Liver (tissue), 6 donors: ENCODE measurements at regions not wholly inside any gene's neighbourhood (a gene's known extent, or its start where the extent isn't known, plus 50 kb on each side); places are given as distances from the start of the nearest gene placed in this dataset.
"Not testable (repeated sequence)": the region's sequence is repeated elsewhere in the genome, so short reads cannot be mapped to it uniquely, and the experiment has no call there.

Experiments used
- DNase-seq: peaks from one replicate; pipeline ENCODE4 v3.0.0-alpha.2; 2017; ENCODE audit warnings: low spot score
- H3K27ac ChIP-seq, 2 donors: one replicate each; pipeline ENCODE4 v1.7.0; 2013; ENCODE audit warnings: inconsistent platforms in 2 of 2, low read length in 2 of 2, control low read depth in 1 of 2, low read depth in 1 of 2, mild to moderate bottlenecking in 1 of 2
- H3K27me3 ChIP-seq, 4 donors: one replicate each; pipeline versions ENCODE4 v1.6.1 to v1.7.0; 2013; ENCODE audit warnings: low read length in 3 of 4, inconsistent platforms in 1 of 4, mild to moderate bottlenecking in 1 of 4, moderate library complexity in 1 of 4; ENCODE audit not compliant: control insufficient read depth in 4 of 4, insufficient read depth in 4 of 4
- H3K36me3 ChIP-seq, 4 donors: one replicate each; pipeline versions ENCODE4 v1.6.1 to v1.7.0; 2013; ENCODE audit warnings: low read length in 3 of 4, mild to moderate bottlenecking in 3 of 4, low read depth in 1 of 4, moderate library complexity in 1 of 4; ENCODE audit not compliant: control insufficient read depth in 4 of 4, insufficient read depth in 3 of 4
- H3K4me1 ChIP-seq, 4 donors: one replicate each; pipeline versions ENCODE4 v1.6.1 to v1.7.0; 2013; ENCODE audit warnings: low read length in 3 of 4, mild to moderate bottlenecking in 3 of 4, moderate library complexity in 1 of 4; ENCODE audit not compliant: control insufficient read depth in 4 of 4, insufficient read depth in 4 of 4
- H3K4me3 ChIP-seq, 3 donors: one replicate each; pipeline versions ENCODE4 v1.6.1 to v1.7.0; 2013; ENCODE audit warnings: low read length in 3 of 3, control low read depth in 1 of 3, low read depth in 1 of 3, mild to moderate bottlenecking in 1 of 3
- H3K9ac ChIP-seq, 2 donors: one replicate each; pipeline ENCODE4 v1.7.0; 2013; ENCODE audit warnings: low read length in 2 of 2, mild to moderate bottlenecking in 2 of 2, moderate library complexity in 2 of 2, control low read depth in 1 of 2, low read depth in 1 of 2
- H3K9me3 ChIP-seq, 4 donors: one replicate each; pipeline versions ENCODE4 v1.6.1 to v1.7.0; 2013; ENCODE audit warnings: low read length in 3 of 4; ENCODE audit not compliant: control insufficient read depth in 4 of 4
- WGBS: extraction: QIAGEN DNeasy Blood & Tissue Kit; methylation state at CpG from one replicate; pipeline ENCODE4 v1.1.7; 2013; 5-methylcytosine and 5-hydroxymethylcytosine counted together
- donor health status: healthy.
- donor health status: healthy.
- donor health status: healthy.

DNA sequence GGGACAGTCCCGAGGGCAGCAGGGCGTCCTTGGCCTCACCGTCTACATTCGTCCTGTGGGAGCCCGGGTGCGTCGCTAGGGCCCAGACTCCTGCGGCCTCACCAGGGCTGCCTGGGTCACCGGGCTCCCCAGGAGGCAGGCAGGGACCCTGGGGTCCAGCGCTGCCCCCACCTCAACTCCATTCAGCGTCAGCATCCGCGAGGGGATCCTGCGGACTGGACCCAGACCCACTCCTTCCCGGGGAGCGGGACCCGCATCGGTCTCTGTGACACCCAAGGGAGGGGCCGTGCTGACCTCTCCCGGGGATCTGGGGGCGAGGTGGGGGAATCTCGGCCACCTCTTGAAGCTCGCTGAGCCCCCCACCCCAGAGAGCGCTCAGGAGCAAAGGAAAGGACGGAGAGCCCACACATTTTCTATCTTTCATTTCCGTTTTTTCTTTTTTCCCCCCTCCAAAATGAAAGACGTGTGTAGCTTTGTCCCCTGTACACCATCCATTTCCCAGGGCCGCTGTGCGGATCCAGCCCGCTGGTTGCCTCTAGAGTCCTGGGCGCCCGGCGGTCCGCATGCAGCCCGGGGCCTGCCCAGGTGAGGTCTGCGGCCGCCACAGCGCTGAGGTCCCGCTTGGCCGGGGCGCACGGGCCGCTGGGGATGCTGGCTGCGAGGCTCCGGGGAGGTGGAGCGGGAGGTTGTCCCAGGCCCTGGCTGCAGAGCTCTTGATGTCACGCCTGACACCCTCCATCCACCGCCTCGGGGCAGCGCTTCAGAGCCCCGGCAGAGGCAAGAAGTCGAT, 178.0 kb upstream of the TPTE start:
- H3K36me3 ChIP-seq, H3K27ac ChIP-seq, DNase-seq, H3K4me3 ChIP-seq, H3K27me3 ChIP-seq, H3K9ac ChIP-seq, H3K4me1 ChIP-seq: not testable (repeated sequence)
- peaks cover 3 to 17% (median 6%) of the 10 kb centered on the region in 4 donors for H3K9me3 ChIP-seq
- 72% methylated on average over 49 of the region's 52 CpGs for WGBS

DNA sequence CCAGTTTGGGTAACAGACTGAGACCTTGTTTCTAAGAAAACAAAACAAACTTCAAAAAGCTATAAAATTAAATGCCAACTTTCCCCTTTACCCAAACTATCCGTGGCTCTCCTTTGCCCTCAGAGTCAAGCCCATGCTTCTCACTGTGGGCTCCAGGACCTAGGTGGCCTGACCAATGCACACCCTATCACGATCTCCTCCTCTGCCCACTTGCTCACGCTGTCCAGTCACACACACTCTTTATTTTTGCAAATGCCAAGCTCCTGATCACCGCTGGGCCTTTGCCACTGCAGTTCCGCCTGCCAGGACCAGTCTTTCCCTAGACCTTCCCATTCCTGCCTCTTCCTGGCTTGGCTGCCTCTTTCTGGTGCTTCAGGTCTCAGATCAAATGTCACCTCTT, 177.1 kb upstream of the TPTE start:
- H3K9me3 ChIP-seq: peaks cover 0 to 16% (median 6%) of the 10 kb centered on the region in 4 donors
- not testable (repeated sequence) for H3K4me3 ChIP-seq, H3K27me3 ChIP-seq, H3K9ac ChIP-seq, H3K36me3 ChIP-seq, H3K27ac ChIP-seq, DNase-seq, H3K4me1 ChIP-seq
- WGBS: 40% methylated on average over 5 of the region's 5 CpGs

DNA sequence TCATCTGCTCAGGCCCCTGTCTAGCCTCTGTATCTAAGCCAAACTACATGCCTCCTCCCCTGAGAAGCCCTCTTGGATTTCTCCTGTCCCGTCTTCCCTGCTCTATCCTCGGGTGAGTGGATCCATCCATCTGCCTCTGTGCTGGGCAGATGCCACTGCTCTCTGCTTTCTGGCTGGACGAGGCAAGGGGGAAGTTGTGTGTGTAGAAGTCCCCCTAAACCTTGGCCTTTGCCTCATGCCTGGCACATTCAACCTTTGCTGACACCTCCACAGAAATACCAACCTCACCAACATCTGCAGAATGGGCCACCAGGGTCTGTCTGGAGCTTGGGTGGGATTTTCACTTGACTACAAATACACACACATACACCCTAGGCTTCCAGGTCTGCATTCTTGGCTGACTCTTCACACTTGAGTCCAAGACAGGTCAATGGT, 176.2 kb upstream of the TPTE start:
- DNase-seq, H3K4me1 ChIP-seq, H3K36me3 ChIP-seq, H3K27me3 ChIP-seq, H3K27ac ChIP-seq, H3K9ac ChIP-seq, H3K4me3 ChIP-seq: not testable (repeated sequence)
- H3K9me3 ChIP-seq: peaks cover 0 to 16% (median 6%) of the 10 kb centered on the region in 4 donors
- WGBS: 35% methylated on average over 3 of the region's 3 CpGs

DNA sequence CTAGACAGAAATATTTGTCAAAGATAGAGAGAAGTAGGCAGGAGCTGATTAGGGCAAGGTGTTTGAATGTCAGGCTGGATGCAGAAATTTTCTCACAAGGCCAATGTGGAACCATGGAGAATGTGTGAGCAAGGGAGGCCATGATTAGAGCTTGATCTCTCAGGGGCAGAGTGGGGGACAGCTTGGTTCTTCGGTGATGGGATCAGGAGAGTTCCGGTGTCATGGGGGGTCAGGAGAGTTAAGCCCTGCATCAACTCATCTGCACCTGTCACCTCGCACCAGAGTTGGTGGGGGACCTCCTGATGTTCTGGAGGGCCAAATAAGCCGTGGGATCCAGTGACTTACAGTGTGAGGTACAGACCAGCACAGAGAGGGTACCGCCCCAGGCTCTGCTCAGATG, 175.1 kb upstream of the TPTE start:
- DNase-seq, H3K4me3 ChIP-seq, H3K9ac ChIP-seq, H3K27me3 ChIP-seq, H3K27ac ChIP-seq, H3K36me3 ChIP-seq, H3K4me1 ChIP-seq: not testable (repeated sequence)
- H3K9me3 ChIP-seq: peaks cover 0 to 20% (median 6%) of the 10 kb centered on the region in 4 donors
- WGBS: 46% methylated on average over 4 of the region's 5 CpGs

GRCh38 chr21:10346933-10347615, 174.3 kb upstream of the TPTE start:
- not testable (repeated sequence) for H3K9ac ChIP-seq, H3K27me3 ChIP-seq, H3K4me1 ChIP-seq, H3K27ac ChIP-seq, H3K4me3 ChIP-seq, DNase-seq, H3K36me3 ChIP-seq
- 65% methylated on average over 3 of the region's 3 CpGs for WGBS
- peaks cover 3 to 20% (median 6%) of the 10 kb centered on the region in 4 donors for H3K9me3 ChIP-seq

- peaks cover 3 to 20% (median 6%) of the 10 kb centered on the region in 4 donors for H3K9me3 ChIP-seq
Measured at GRCh38 chr21:10347675-10348074, 173.7 kb upstream of the TPTE start.

DNA sequence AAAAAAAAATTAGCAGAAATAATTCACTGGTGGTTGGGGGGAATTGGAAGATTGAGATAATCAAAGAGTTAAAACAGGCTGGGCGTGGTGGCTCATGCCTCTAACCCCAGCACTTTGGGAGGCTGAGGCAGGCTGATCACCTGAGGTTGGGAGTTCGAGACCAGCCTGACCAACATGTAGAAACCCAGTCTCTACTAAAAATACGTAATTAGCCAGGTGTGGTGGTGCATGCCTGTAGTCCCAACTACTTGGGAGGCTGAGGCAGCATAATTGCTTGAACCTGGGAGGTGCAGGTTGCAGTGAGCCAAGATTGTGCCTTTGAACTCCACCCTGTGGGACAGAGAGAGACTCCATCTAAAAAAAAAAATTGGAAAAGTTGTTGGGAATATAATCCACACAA, 173.2 kb upstream of the TPTE start:
- H3K27me3 ChIP-seq, DNase-seq, H3K9ac ChIP-seq, H3K4me1 ChIP-seq, H3K36me3 ChIP-seq, H3K4me3 ChIP-seq, H3K27ac ChIP-seq: not testable (repeated sequence)
- WGBS: 43% methylated on average over 3 of the region's 3 CpGs
- H3K9me3 ChIP-seq: peaks cover 3 to 24% (median 7%) of the 10 kb centered on the region in 4 donors

More at GRCh38 chr21:10347675-10348074, 173.7 kb upstream of the TPTE start:
- H3K36me3 ChIP-seq, H3K4me3 ChIP-seq, H3K9ac ChIP-seq, H3K27ac ChIP-seq, H3K4me1 ChIP-seq, DNase-seq, H3K27me3 ChIP-seq: not testable (repeated sequence)
- 72% methylated on average over 7 of the region's 7 CpGs for WGBS

DNA sequence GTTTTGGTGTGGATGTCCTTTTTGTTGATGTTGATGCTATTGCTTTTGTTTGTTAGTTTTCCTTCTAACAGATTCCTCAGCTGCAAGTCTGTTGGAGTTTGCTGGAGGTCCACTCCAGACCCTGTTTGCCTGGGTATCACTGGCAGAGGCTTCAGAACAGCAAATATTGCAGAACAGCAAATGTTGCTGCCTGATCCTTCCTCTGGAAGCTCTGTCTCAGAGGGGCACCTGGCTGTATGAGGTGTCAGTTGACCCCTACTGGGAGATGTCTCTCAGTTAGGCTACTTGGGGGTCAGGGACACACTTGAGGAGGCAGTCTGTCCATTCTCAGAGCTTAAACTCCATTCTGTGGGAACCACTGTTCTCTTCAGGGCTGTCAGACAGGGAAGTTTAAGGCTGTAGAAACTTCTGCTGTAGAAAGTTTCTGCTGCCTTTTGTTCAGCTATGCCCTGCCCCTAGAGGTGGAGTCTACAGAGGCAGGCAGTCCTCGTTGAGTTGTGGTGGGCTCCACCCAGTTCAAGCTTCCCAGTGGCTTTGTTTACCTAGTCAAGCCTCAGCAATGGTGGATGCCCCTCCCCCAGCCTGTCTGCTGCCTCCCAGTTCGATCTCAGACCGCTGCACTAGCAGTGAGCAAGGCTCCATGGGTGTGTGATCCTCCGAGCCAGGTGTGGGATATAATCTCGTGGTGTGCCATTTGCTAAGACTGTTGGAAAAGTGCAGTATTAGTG, 166.4 kb upstream of the TPTE start:
- H3K27me3 ChIP-seq, H3K4me1 ChIP-seq, H3K36me3 ChIP-seq, H3K9ac ChIP-seq, H3K4me3 ChIP-seq, H3K27ac ChIP-seq, DNase-seq: not testable (repeated sequence)
- peaks cover 0 to 16% (median 9%) of the 10 kb centered on the region in 4 donors for H3K9me3 ChIP-seq
- WGBS: 35% methylated on average over 5 of the region's 5 CpGs
